ENCODE measurements at regions not wholly inside any gene's neighbourhood (a gene's known extent, or its start where the extent isn't known, plus 50 kb on each side); places are given as distances from the start of the nearest gene placed in this dataset.

GRCh38 chr4:181671672-181672071 is 571.5 kb upstream of the TENM3 start:
- no peak overlapping the region for H3K27ac ChIP-seq (ENCODE audit: low read depth, low read length)
- no peaks in the 10 kb centered on the region for H3K36me3 ChIP-seq (ENCODE audit: insufficient read depth, low read length)
- peaks cover 20% of the 10 kb centered on the region for H3K4me1 ChIP-seq (ENCODE audit: control insufficient read depth, insufficient read depth, low read length, unreplicated experiment)
- no peaks in the 10 kb centered on the region for H3K27me3 ChIP-seq (ENCODE audit: insufficient read depth, low read length)
- H3K79me2 ChIP-seq (ENCODE audit: control insufficient read depth, insufficient read depth, low read length, unreplicated experiment) = no peaks in the 10 kb centered on the region
- H2AFZ ChIP-seq (ENCODE audit: low read length, unreplicated experiment) = no peak overlapping the region
- no peak overlapping the region for H3K4me3 ChIP-seq (ENCODE audit: low read depth, low read length)

- Histone ChIP-seq H3K27me3 (ENCODE audit: insufficient read depth, low read length) (no peaks in the 10 kb centered on the region), H3K4me3 (ENCODE audit: low read depth, low read length) (no peak overlapping the region), H2AFZ (ENCODE audit: low read length, unreplicated experiment) (no peak overlapping the region), H3K36me3 (ENCODE audit: insufficient read depth, low read length) (no peaks in the 10 kb centered on the region), H3K4me1 (ENCODE audit: control insufficient read depth, insufficient read depth, low read length, unreplicated experiment) (peaks cover 28% of the 10 kb centered on the region), H3K79me2 (ENCODE audit: control insufficient read depth, insufficient read depth, low read length, unreplicated experiment) (no peaks in the 10 kb centered on the region), H3K27ac (ENCODE audit: low read depth, low read length) (no peak overlapping the region)
Measured at GRCh38 chr4:181672751-181673150, 570.5 kb upstream of the TENM3 start.

GRCh38 chr4:181674315-181674875 is 568.8 kb upstream of the TENM3 start:
- H3K4me3 ChIP-seq (ENCODE audit: low read depth, low read length) = no peak overlapping the region
- H3K4me1 ChIP-seq (ENCODE audit: control insufficient read depth, insufficient read depth, low read length, unreplicated experiment) = peaks cover 28% of the 10 kb centered on the region
- no peaks in the 10 kb centered on the region for H3K27me3 ChIP-seq (ENCODE audit: insufficient read depth, low read length)
- H3K79me2 ChIP-seq (ENCODE audit: control insufficient read depth, insufficient read depth, low read length, unreplicated experiment) = no peaks in the 10 kb centered on the region
- peak overlapping the region; percentile 36; the same call in 1 of the 2 replicates for H3K27ac ChIP-seq (ENCODE audit: low read depth, low read length)
- H3K36me3 ChIP-seq (ENCODE audit: insufficient read depth, low read length) = no peaks in the 10 kb centered on the region
- H2AFZ ChIP-seq (ENCODE audit: low read length, unreplicated experiment) = no peak overlapping the region

DNA sequence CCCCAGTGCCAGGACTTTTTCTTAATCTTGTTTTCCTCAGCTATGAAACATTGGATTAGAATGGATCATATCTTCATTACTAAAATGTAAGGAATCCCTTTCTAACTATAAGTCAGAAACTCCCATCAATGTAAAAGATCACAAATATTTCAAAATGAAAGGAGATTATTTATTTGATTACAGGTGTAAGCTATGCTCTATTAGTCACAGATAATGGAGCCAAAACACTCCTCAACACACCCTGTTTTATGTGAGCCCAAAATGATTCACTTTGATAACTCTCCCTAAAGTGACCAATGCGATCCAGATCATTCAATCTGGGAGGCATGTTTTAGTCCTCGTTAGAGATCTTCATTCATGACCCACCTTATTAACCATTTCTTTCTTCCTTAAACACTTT is 566.7 kb upstream of the TENM3 start:
- Histone ChIP-seq H3K27ac (ENCODE audit: low read depth, low read length) (no peak overlapping the region), H2AFZ (ENCODE audit: low read length, unreplicated experiment) (peak overlapping the region; percentile 21), H3K27me3 (ENCODE audit: insufficient read depth, low read length) (no peaks in the 10 kb centered on the region), H3K36me3 (ENCODE audit: insufficient read depth, low read length) (no peaks in the 10 kb centered on the region), H3K4me3 (ENCODE audit: low read depth, low read length) (no peak overlapping the region), H3K4me1 (ENCODE audit: control insufficient read depth, insufficient read depth, low read length, unreplicated experiment) (peaks cover 32% of the 10 kb centered on the region), H3K79me2 (ENCODE audit: control insufficient read depth, insufficient read depth, low read length, unreplicated experiment) (no peaks in the 10 kb centered on the region)

DNA sequence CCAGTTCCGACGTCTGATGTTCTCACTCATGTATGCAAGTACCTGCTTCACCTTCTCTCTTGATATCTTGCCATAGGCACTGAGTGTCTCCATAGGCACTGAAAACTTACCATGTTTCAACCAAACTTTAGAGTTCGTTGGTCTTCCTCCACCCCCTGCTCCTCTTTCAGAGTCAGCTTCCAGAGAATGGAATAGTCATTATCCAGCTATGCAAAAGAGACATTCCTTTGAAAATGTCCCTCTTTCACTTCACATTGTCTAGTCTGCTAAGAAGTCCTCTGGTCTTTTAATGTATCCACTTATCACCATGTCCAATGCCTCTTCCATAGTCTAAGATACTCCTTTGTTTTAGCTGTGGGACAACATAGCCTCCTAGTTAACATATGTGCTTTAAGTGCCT is 566.0 kb upstream of the TENM3 start:
- Histone ChIP-seq H3K4me3 (ENCODE audit: low read depth, low read length) (no peak overlapping the region), H3K27ac (ENCODE audit: low read depth, low read length) (no peak overlapping the region), H2AFZ (ENCODE audit: low read length, unreplicated experiment) (no peak overlapping the region), H3K79me2 (ENCODE audit: control insufficient read depth, insufficient read depth, low read length, unreplicated experiment) (no peaks in the 10 kb centered on the region), H3K27me3 (ENCODE audit: insufficient read depth, low read length) (no peaks in the 10 kb centered on the region), H3K4me1 (ENCODE audit: control insufficient read depth, insufficient read depth, low read length, unreplicated experiment) (peaks cover 39% of the 10 kb centered on the region), H3K36me3 (ENCODE audit: insufficient read depth, low read length) (no peaks in the 10 kb centered on the region)

- no peaks in the 10 kb centered on the region for H3K27me3 ChIP-seq (ENCODE audit: insufficient read depth, low read length)
- no peak overlapping the region for H3K27ac ChIP-seq (ENCODE audit: low read depth, low read length)
Measured at GRCh38 chr4:181677621-181678020, 565.6 kb upstream of the TENM3 start.

DNA sequence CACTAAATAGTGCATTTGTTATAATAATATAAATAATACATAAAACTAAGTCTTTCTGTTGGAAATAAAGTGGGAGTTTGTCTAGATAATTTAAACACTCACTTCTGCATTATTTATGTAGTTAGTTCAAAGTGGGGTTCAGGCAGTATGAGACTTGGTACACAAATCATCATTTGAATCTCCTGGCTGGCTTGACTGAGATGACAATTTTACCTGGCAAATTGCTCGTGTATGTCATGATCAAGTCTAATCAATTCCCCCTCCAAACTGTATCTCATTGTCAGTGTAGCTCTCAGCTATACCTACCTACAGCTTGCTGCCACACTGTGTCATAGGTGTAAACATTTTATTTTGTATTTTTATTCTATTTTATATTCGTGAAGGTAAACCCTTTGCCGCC is 563.4 kb upstream of the TENM3 start:
- Histone ChIP-seq H2AFZ (ENCODE audit: low read length, unreplicated experiment) (no peak overlapping the region), H3K36me3 (ENCODE audit: insufficient read depth, low read length) (no peaks in the 10 kb centered on the region), H3K27ac (ENCODE audit: low read depth, low read length) (no peak overlapping the region), H3K79me2 (ENCODE audit: control insufficient read depth, insufficient read depth, low read length, unreplicated experiment) (no peaks in the 10 kb centered on the region), H3K27me3 (ENCODE audit: insufficient read depth, low read length) (no peaks in the 10 kb centered on the region), H3K4me3 (ENCODE audit: low read depth, low read length) (no peak overlapping the region), H3K4me1 (ENCODE audit: control insufficient read depth, insufficient read depth, low read length, unreplicated experiment) (peaks cover 52% of the 10 kb centered on the region)

More at GRCh38 chr4:181677621-181678020, 565.6 kb upstream of the TENM3 start:
- Histone ChIP-seq H2AFZ (ENCODE audit: low read length, unreplicated experiment) (no peak overlapping the region), H3K4me3 (ENCODE audit: low read depth, low read length) (no peak overlapping the region), H3K36me3 (ENCODE audit: insufficient read depth, low read length) (no peaks in the 10 kb centered on the region), H3K79me2 (ENCODE audit: control insufficient read depth, insufficient read depth, low read length, unreplicated experiment) (no peaks in the 10 kb centered on the region), H3K4me1 (ENCODE audit: control insufficient read depth, insufficient read depth, low read length, unreplicated experiment) (peaks cover 43% of the 10 kb centered on the region)

DNA sequence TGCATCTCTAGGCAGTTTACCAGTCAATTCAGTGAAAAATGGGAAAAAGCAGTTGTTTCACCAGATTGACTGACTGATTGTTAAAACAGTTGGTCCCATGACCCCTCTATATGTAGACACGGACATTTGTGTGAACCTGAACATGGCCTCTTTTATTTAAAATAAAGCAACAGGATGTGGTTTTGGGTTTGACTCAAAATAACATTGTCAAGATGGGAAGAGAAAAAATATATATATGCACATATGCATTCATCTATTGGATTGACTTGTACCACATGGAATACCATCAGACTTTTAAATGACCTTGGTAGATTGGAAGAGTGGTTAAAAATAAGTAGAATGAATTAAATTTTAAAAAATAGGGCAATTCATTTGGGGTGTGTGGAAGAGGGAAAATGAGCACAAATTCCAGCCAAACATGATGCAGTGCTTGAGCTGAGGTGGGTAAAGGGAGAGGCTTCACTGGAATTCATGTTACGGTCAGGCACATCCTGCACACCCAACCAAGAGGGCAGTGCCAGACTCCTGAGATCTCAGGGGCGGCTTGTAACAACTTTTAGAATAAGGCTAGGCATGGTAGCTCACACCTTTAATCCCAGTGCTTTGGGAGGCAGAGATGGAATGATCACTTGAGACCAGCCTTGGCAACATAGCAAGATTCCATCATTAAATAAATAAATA is 560.7 kb upstream of the TENM3 start:
- no peaks in the 10 kb centered on the region for H3K36me3 ChIP-seq (ENCODE audit: insufficient read depth, low read length)
- H3K27me3 ChIP-seq (ENCODE audit: insufficient read depth, low read length) = no peaks in the 10 kb centered on the region
- no peak overlapping the region for H3K4me3 ChIP-seq (ENCODE audit: low read depth, low read length)
- peaks cover 58% of the 10 kb centered on the region for H3K4me1 ChIP-seq (ENCODE audit: control insufficient read depth, insufficient read depth, low read length, unreplicated experiment)
- peak overlapping the region; percentile 16 for H2AFZ ChIP-seq (ENCODE audit: low read length, unreplicated experiment)
- peak overlapping the region; percentile 25 for H3K27ac ChIP-seq (ENCODE audit: low read depth, low read length)
- no peaks in the 10 kb centered on the region for H3K79me2 ChIP-seq (ENCODE audit: control insufficient read depth, insufficient read depth, low read length, unreplicated experiment)

- H3K79me2 ChIP-seq (ENCODE audit: control insufficient read depth, insufficient read depth, low read length, unreplicated experiment) = no peaks in the 10 kb centered on the region
- H2AFZ ChIP-seq (ENCODE audit: low read length, unreplicated experiment) = no peak overlapping the region
- H3K4me3 ChIP-seq (ENCODE audit: low read depth, low read length) = no peak overlapping the region
- H3K4me1 ChIP-seq (ENCODE audit: control insufficient read depth, insufficient read depth, low read length, unreplicated experiment) = peaks cover 70% of the 10 kb centered on the region
- H3K27ac ChIP-seq (ENCODE audit: low read depth, low read length) = peak overlapping the region; percentile 98
- H3K36me3 ChIP-seq (ENCODE audit: insufficient read depth, low read length) = no peaks in the 10 kb centered on the region
- no peaks in the 10 kb centered on the region for H3K27me3 ChIP-seq (ENCODE audit: insufficient read depth, low read length)
Measured at GRCh38 chr4:181684310-181684709, 558.9 kb upstream of the TENM3 start.

DNA sequence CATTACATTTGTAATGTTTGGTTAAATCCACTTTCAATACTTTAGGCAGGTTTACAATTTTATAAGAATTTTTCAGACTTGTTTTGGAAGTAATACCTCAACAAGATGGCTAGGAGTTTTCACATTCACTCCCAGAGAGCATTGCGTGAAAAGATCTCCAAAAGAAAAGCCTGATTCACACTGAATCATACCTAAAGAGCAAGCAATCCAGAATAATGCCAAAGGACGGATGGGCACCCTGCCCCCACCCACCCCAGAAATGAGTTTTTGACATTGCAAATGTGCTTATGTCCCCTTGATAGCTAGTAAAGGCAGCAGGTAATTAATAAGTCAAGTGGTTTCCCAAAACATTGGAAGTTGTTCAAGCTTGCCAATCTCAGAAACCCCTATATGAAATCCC is 557.7 kb upstream of the TENM3 start:
- peak overlapping the region; percentile 16 for H2AFZ ChIP-seq (ENCODE audit: low read length, unreplicated experiment)
- peak overlapping the region; percentile 98 for H3K27ac ChIP-seq (ENCODE audit: low read depth, low read length)
- H3K27me3 ChIP-seq (ENCODE audit: insufficient read depth, low read length) = no peaks in the 10 kb centered on the region
- no peaks in the 10 kb centered on the region for H3K79me2 ChIP-seq (ENCODE audit: control insufficient read depth, insufficient read depth, low read length, unreplicated experiment)
- H3K36me3 ChIP-seq (ENCODE audit: insufficient read depth, low read length) = no peaks in the 10 kb centered on the region
- peaks cover 70% of the 10 kb centered on the region for H3K4me1 ChIP-seq (ENCODE audit: control insufficient read depth, insufficient read depth, low read length, unreplicated experiment)
- H3K4me3 ChIP-seq (ENCODE audit: low read depth, low read length) = peak overlapping the region; percentile 50

DNA sequence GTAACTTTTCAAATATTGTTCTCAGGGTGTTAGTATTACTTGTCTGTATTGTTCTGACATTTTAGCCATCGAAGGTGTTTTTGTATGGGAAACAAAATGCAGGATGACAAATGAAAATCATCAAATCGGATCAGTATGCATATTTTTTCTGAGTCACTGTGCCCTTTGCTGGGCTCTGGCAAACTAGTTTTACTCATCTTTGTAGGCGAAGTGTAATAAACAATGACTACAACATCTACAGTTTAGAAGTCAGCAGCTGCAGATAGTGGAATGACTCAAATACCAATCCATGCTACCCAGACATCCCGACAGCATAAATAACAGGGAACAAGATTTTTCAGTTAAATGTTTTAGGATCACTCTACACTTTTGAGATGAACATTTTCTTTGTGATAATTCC is 557.3 kb upstream of the TENM3 start:
- Histone ChIP-seq H3K27me3 (ENCODE audit: insufficient read depth, low read length) (no peaks in the 10 kb centered on the region), H3K36me3 (ENCODE audit: insufficient read depth, low read length) (no peaks in the 10 kb centered on the region), H2AFZ (ENCODE audit: low read length, unreplicated experiment) (peak overlapping the region; percentile 7), H3K4me1 (ENCODE audit: control insufficient read depth, insufficient read depth, low read length, unreplicated experiment) (peaks cover 70% of the 10 kb centered on the region), H3K4me3 (ENCODE audit: low read depth, low read length) (peak overlapping the region; percentile 50), H3K27ac (ENCODE audit: low read depth, low read length) (peak overlapping the region; percentile 98), H3K79me2 (ENCODE audit: control insufficient read depth, insufficient read depth, low read length, unreplicated experiment) (no peaks in the 10 kb centered on the region)
